ENCODE measurements at regions not wholly inside any gene's neighbourhood (a gene's known extent, or its start where the extent isn't known, plus 50 kb on each side); places are given as distances from the start of the nearest gene placed in this dataset.

GRCh38 chr20:24257171-24257570 lies 212.3 kb upstream of the SYNDIG1 start:
- no peak for DNase-seq

GRCh38 chr20:24256307-24256706 lies 213.1 kb upstream of the SYNDIG1 start:
- DNase-seq = no peak

GRCh38 chr20:24254480-24254879 lies 214.9 kb upstream of the SYNDIG1 start:
- DNase-seq = no peak

DNA sequence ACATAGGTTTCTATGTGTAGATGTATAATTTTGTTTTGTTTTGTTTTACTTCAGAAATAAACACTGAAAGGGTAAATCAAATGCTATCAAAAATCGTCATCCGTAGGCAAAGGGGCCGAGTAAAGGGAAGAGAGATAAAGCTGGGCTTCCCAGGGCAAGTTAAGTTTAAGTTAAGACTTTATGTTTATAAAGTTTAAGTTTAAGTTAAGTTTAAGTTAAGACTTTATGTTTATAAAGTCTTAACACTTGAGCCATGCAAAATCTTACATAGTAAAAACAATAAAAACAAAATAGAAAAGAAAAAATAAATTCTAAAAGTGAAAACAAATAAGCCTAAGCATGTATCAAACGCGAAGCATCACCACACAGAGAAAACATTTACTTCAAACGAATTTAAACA lies 216.1 kb upstream of the SYNDIG1 start:
- DNase-seq = no peak

DNA sequence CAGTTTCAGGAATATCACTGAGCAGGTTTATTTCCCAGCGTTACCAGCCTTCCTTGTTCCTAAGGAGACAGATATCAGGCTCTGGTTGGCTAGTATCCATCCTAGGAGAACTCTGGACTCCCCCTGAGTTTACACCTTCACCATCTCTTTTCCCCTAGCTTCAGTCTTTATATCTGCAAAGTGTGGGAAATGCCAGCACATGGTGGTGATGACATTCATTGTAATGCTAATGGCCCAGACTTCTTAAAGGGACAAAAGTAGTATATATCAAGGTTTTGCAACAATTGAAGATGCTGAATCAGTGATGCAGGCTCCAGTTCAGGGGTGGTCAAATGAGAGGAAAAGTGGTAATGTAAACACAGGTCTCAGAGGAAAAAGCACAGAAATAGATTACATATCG lies 224.3 kb upstream of the SYNDIG1 start:
- no peak for DNase-seq

- no peak for DNase-seq
These were observed 226.7 kb upstream of the SYNDIG1 start for GRCh38 chr20:24242763-24243162.

DNA sequence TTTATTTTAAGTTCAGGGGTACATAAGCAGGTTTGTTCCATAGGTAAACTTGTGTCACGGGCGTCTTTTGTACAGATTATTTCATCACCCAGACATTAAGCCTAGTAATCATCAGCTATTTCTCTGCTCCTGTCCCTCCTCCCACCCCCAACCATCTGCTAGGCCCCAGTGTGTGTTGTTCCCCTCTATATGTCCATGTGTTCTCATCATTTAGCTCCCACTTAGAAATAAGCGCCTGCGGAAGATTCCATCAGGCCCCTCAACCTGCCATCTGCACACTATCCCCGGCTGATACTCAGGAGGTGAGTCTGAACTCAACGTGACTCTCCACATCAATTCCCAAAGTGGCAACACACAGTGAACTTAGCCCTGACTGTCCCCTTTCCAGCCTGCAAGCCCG lies 228.0 kb upstream of the SYNDIG1 start:
- DNase-seq = no peak

- no peak for DNase-seq
These were observed 232.5 kb upstream of the SYNDIG1 start for GRCh38 chr20:24236963-24237362.

- DNase-seq = no peak
These were observed 233.2 kb upstream of the SYNDIG1 start for GRCh38 chr20:24236201-24236600.

GRCh38 chr20:24235296-24236175 lies 233.9 kb upstream of the SYNDIG1 start:
- DNase-seq = no peak

GRCh38 chr20:24227600-24227999 lies 239.0 kb upstream of the GGTLC1 start:
- no peak for DNase-seq

DNA sequence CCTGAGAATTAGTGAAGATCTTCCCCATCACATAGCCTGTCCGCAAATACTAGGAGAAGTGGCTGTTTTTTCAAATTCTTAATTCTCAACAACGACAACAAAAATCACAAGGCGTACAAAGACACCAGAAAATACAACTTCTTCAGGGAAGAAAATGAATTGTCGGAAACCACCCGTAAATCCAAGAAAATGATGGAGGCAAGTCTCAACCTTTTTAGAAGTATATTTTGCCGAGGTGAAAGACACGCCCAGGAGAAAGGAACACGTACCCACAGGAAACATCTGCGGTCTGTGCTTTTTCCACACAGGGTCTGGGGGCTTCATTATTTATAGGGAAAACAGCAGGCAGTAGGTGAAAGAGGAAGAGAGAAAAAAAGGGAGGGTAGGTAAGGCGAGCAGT lies 223.9 kb upstream of the GGTLC1 start:
- DNase-seq = no peak

- DNase-seq = no peak
These were observed 223.4 kb upstream of the GGTLC1 start for GRCh38 chr20:24211972-24212371.

DNA sequence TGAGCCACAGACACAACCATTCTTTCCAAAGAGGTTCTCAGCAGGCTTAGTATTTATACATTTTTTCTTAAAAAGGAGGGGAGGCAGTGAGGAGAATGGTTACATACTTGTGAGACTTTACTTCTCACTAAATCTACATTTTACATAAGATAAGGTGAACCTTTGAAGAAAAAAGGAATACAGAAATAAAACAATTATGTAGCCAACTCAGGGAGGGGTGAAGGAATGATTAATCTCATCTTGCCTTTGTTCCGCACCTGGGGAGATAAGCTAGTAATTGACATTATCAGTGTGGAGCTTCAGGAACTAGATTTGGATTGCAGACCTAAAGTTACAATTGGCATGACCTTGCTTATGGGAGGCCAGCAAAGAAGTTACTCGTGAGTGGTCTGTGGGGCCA lies 221.8 kb upstream of the GGTLC1 start:
- DNase-seq = no peak

GRCh38 chr20:24208652-24209051 lies 220.1 kb upstream of the GGTLC1 start:
- DNase-seq = no peak

GRCh38 chr20:24207803-24208300 lies 219.3 kb upstream of the GGTLC1 start:
- DNase-seq = no peak

GRCh38 chr20:24206995-24207394 lies 218.4 kb upstream of the GGTLC1 start:
- DNase-seq = no peak

DNA sequence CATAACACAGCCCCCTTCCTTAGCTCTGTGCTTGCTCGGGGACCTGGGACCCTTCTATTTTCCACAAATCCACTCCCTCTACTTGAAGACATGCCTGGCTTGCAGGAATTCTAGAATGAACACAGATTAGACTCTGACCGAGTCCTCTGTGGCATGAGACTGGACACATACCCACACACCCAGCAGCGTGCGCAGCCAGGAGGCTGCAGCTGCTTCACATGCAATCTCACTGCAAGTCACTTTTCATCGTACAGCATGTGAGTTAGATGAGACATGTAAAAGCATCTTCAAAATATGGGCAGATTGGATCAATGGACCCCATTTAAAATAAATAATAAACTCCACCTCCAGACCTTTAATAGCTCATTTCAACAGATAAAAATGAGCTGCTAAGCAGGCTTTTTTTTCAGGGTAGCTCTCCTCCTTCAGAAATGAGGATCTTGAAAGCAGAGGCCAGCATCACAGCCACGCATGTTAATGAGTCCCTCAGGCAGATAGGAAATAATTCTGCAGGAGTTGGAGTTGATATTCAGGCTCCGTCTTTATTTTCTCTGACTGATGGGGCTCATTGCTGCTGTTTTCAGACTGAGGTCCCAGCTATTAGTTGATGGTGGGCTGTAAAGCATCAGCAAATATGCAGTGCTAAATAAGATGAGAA lies 215.1 kb upstream of the GGTLC1 start:
- DNase-seq = no peak

DNA sequence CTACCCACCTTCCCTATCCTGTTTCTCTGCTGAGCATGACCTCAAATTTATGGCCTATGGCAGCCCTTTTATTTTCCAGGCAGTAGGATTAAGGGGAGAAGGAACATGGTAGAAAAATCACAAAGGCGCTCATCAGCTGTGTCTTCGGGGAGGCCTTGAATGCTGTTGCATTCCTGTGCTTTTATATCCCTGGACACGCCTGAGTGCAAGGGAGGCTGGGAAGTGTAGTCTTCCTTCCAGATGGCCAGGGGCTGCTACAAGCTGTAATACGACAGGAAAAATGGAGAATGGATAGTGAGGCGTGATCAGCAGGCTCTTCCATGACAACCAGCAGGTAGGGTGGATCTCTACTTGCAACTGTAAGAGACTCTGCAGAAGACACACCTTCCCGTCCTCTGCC lies 210.9 kb upstream of the GGTLC1 start:
- DNase-seq = no peak

DNA sequence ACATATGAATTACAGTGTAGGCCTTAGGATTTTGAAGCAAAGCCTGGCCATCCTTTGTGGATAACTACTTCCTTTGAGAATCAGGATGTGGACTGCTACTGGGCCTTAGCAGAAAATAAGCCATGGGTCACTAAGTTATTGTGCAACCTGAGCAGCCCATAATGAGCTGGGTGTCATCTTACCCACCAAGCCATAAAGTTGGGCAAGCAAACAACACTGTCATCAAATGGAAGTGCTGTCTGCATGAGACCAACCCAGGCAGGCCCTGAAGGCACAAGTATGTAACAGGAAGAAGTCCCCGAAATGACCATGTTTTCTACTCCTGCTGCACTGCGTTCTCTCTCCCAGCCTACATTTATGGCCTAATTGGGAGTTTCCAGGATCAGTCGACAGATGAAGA lies 205.6 kb upstream of the GGTLC1 start:
- DNase-seq = no peak

DNA sequence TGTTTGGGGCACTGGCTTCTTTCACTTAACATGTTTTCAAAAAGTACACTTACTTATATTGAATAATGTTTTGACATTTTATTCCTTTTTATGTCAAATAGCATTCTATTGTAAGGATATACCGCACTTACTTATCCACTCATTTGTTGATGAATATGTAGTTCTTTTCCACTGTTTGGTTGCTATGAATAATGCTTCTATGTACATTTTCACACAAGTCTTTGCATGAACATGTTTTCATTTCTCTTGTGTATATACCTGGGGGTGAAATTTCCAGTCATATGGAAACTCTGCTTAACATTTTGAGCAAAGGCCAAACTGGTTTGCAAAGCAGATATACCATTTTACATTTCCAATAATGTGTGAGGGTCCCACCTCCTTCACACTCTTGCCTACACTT lies 202.3 kb upstream of the GGTLC1 start:
- DNase-seq = no peak

GRCh38 chr20:24185791-24186190 lies 197.2 kb upstream of the GGTLC1 start:
- no peak for DNase-seq

GRCh38 chr20:24181151-24181550 lies 192.6 kb upstream of the GGTLC1 start:
- DNase-seq = no peak

GRCh38 chr20:24169256-24169655 lies 180.7 kb upstream of the GGTLC1 start:
- no peak for DNase-seq
